ENCODE measurements at regions not wholly inside any gene's neighbourhood (a gene's known extent, or its start where the extent isn't known, plus 50 kb on each side); places are given as distances from the start of the nearest gene placed in this dataset.
"Not testable (repeated sequence)": the region's sequence is repeated elsewhere in the genome, so short reads cannot be mapped to it uniquely, and the experiment has no call there.

DNA sequence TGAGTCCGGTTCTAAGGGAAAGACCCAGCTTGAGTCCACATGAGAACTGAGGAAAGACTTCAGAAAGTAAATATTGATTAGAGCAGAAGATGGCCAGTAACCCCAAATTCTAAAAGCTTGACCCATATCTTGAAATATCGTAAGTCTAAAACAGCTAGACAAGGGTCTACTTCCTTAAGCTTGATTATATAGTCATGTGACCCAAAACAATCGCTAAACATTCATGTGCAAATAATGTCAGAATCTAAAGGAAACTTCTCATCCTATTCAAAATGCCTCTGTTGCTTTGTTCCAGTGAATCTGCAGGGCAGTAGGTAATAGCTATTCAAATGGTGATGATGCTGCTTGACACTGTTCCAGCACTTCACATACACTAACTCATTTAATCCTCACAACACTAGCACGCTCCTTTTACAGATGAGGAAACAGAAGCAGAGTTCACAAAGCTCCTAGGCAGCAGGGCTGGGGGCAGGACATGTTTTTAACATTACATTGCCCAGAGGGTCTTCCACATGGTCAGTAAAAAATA lies 52.6 kb downstream of the TCF20 start:
- DNase-seq (ENCODE audit: low read depth in 2 of 2) = no peak

DNA sequence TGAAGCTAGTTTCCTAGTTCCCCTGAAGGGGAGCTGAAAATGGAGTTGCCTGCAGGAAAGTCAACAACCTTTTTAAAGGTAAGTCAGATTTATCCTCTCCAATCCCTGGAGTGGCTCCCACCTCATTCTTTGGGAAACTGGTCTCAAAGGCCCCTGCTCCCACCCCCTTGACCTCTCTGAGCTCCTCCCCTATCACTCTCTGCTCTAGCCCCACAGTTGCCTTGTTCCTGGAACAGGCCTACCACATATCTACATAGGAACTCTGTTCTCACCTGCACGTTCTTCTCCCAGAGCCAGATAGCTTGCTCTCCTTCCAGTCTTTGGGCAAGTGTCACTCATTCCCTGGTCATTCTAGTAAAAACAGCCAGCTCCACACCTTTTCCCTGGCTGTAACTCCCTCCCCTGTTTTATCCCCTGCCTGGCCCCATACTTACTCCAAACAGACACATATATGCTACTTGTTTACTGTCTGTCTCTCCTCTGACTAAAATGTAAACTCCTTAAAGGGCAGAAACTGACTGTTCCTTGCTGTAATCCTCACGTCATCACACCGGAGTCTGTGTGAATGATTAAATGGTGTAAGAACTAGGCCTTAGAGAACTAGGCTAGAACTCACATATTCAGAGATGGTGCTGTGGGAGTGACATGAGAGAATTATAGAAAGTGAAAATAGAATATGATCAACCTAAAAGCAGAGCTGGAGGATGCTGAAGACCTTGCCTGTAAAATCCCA lies 53.3 kb downstream of the TCF20 start:
- no peak for DNase-seq (ENCODE audit: low read depth in 2 of 2)

DNA sequence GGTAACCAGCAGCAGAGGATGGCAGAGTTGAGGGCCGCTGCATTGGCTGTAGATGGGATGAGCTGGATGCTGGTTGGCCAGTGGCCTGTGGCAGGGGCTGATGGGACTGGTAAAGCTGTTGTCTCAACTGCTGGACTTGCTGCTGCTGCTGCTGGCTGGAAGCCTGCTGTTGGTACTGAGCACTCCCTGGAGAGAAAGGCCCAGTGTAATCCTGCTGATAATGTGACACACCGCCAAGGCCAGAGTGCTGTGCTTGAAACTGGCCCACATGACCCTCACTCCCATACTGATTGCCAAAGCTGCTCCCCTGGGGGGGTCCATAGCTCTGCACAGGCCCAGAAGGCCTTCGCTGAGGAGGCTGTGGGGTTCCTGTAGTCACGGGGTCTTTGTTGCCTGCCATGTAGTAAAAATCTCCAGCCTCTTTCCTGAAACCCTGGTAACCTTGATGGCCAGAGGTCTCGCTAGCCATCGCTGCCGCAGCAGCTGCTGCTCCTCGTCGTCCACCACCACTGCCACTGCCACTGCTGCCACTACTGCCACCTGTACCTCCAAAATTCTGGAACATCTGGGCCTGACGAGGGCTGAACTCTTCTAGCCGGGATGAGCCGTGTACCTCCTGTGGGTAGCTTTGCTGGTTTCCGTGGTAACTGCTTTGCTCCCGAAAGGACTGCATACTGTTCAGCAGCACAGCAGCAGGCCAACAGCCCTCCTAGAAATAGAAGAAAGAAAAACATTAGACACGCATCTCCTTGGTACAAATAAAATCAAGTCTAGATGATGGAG lies 55.6 kb downstream of the TCF20 start:
- no peak for DNase-seq (ENCODE audit: low read depth in 2 of 2)

DNA sequence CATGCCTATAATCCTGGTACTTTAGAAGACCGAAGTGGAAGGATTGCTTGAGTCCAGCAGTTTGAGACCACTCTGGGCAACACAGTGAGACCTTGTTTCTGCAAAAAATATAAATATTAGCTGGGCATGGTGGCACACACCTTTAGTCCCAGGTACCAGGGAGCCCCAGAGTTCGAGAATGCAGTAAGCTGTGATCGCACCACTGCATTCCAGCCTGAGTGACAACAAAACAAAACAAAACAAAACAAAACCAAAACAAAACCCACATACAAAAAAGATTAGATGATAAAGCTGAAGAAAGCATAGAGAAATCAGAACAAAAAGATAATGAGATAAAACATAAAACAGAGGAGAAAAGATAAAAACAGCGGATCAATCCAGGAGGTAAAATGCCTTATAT lies 62.1 kb downstream of the TCF20 start:
- no peak for DNase-seq (ENCODE audit: low read depth in 2 of 2)

DNA sequence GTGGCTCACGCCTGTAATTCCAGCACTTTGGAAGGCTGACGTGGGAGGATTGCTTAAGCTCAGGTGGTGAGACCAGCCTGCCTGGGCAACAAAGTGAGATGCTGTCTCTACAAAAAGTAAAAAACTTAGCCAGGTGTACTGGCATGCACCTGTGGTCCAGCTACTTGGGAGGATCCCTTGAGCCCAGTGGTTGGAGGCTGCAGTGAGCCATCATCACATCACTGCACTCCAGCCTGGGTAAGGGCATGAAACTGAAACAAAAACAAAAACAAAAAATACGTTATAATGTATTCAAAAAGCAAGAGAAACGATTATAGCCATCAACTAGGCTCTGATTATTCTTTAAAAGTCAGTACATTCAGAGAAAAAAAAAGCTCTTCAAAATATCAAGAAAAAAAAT lies 62.5 kb downstream of the TCF20 start:
- DNase-seq (ENCODE audit: low read depth in 2 of 2) = no peak

DNA sequence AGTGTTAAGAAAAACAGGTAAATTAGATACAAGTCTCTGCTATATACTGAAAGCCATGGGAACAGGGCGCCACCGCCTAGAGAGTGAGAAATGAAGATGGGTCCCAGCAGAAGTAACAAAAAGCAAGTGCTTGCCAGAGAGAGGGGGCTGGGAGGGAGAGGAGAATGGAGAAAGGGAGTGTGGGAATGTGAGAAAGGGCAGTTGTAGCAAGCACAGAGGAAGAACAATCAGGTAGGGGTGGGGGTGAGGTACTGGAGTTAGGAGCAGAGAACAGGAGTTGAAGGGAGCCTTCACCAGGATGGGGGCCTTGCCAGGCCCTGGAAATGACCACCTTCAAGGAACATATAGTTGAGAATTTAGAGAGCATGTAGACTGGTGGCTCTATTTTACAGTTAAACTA lies 66.8 kb downstream of the TCF20 start:
- no peak for DNase-seq (ENCODE audit: low read depth in 2 of 2)

DNA sequence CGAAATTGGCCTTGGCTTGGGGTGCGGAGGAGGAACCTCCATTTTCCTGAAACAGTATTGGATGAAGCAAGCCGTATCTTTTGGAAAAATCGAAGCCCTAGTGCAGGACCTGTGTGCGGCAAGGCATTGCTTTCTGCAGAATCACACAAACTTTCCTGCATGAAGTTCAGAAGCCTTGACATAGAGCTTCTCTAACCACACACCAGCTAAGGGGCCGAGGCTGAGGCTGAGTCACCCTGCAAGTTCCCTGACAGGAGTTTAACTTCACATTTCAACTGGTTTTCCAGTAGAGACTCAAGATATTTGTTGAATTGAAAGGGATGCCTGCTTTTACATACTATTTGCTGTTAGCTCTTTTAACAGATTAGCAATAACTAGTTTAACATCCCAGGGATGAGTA lies 67.8 kb downstream of the TCF20 start:
- DNase-seq (ENCODE audit: low read depth in 2 of 2) = peak; percentile 31 to 39

DNA sequence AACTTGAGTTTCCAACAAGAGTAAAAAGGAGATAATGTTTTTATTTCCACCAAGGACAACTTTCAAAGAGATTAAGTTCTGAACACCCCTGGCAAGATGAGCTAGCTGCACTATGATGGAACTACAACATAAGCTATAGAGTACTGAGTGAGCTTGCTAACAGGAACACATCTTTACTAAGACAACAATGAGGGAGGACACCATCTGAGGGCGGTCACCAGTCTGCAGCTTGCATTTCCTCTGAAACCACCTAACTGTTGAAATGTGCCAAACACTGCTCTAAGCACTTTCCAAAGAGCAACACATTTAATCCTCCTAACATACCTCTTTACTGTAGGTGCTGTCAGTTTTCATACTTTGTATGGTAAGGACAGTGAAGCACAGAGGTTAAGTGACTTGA lies 68.4 kb downstream of the TCF20 start:
- no peak for DNase-seq (ENCODE audit: low read depth in 2 of 2)

DNA sequence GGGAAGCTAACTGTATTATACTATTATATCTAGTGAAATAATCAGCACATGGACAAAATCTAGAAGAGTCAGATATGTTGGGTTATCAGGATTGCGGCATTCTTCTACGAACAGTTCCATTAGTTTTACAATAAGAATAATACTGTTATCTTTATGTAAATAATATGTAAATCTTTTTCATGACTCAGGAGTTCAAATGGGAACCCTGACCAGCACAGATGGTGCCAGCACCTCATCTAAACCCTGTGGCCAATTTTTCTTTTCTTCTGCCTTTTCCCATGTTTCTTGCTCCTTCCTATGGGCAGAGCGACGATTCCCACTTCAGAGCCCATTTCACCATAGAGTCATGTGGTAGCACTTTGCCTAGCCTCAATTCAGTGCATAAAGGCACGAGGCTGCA lies 68.4 kb upstream of the CYP2D6 start:
- no peak for DNase-seq (ENCODE audit: low read depth in 2 of 2)

DNA sequence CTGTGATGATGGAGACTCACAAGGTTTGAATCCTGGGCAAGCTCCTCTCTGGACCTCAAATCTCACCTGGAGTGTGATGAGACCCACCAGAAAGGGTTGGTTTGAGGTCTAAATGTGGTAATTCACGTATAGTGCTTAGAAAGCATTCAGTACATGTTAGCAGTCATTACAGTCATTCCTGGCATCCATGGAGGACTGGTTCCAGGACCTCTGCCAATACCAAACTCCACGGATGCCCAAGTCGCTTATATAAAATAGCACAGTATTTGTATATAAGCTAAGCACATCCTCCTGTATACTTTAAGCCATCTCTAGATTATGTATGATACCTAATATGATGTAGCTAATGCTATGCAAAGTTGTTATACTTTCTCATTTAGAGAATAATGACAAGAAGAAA lies 67.6 kb upstream of the CYP2D6 start:
- no peak for DNase-seq (ENCODE audit: low read depth in 2 of 2)

DNA sequence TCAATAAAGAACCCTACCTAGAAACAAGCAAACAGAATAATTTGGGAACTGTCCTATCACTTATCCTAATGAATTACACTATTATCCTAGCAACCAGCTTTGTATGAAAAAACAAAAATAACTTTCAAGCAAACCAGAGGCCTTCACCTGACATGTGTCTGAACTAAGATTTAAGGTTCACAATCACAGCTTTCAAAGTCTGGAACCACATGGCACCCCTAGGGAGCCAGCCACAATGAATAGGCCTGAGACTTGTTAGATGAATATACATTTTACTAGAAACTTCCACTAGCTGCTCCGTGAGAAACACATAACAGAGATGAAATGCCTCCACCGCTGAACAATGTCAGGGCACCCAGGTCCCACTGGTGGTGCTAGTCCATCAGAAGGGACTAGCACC lies 65.8 kb upstream of the CYP2D6 start:
- DNase-seq (ENCODE audit: low read depth in 2 of 2) = no peak

DNA sequence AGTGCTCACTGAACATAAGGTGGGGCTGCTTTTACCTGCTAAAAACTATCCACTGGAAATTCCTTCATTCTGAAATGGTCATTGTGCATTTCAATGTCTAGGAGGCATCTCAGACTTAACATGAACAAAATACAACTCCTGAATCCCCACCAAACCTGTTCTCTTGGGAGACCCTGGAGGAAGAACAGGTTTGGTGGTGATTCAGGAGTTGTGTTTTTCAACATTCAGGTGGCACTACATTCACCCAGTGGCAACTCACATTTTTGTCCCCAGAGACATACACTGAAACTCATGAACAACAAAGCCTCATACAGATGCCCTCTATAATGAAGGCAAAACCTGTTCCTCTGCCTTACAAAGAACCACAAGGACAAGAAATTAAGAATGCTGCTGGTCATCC lies 64.3 kb upstream of the CYP2D6 start:
- DNase-seq (ENCODE audit: low read depth in 2 of 2) = no peak

DNA sequence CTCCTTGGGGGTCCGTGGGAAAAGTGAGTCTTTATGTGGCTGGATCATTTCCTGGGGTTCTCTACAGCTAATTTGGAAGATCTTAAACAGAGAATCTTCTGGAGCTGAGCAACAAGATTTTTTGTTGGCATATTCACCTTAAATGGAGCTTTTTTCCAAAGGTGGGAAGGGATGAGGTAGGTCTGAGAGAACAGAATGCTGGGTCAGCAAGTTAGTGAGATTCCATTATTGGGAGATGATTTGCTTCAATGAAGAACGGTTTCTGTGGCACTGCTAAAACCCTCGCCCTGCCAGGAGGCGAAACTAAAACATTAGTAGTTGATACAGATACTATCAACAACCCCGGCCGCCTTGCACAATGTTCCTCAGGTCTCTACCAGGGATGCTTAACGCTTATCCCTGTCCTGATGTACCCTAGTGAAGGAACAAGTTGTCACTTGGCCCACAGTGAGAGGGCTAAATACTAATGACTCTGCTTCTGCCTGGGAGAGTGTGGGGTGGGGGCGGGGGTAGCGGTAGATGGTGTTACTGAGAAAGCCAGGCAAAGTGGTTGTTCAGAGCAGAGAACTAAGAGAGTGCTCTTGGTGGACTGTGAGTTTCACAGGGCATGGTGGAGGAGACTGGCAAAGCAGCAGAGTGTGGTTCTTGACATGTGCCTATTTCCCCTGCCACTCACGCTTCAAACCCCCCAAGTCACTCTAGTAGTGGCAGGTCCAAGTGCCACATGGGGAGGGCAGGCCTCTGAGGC lies 63.7 kb upstream of the CYP2D6 start:
- DNase-seq (ENCODE audit: low read depth in 2 of 2) = no peak

DNA sequence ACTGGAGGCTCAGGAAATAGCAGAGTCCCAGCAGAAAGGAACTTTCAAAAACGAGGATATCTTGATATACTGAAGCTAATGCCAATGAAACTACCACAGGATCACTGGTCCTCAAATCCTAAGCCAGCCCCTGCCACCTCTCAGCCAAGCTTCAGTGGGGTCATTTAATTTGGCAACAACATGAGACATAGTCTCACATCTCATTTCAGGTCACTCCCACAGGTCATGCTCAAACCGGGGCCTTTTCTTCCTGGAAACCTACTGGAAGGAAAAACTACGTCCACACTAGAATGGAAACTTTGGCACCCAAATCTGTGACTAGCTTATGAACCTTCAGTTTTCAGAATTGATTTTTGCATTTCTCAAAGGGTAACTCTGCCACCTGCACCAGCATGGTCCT lies 61.9 kb upstream of the CYP2D6 start:
- no peak for DNase-seq (ENCODE audit: low read depth in 2 of 2)

DNA sequence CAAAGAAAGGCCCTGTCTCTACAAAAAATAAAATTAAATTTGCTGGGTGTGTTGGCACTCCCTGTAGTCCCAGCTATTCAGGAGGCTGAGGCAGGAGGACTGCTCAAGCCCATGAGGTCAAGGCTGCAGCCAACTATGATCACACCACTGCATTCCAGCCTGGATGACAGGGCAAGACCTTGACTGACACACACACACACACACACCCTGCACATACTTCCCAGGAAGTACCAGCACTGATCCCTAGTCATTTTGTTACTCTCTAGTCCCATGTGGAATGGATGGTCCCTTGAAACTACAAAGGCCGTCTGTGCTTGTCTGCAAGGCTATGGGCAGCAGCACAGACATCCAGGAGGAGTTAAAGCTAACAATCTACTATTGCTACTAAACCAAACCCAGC lies 59.7 kb upstream of the CYP2D6 start:
- DNase-seq (ENCODE audit: low read depth in 2 of 2) = no peak

DNA sequence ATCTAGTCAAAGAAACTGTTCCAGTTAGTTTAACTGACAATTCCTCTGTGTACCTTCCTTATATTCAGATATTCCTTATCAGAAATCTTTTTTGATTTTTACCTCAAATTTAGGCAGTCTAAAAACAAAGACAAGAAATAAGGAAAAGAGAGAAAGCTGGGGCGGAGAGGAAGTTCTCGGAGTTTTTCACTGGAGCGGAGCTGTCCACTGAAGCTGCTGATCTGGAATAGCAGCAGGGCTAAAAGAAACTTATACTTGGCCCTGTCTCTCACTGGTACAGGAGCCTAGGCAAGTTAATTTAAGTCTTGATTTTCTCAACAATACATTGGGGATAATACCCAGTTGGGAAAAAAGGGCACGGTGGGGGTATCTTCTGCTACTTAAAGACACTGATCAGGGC lies 59.2 kb upstream of the CYP2D6 start:
- DNase-seq (ENCODE audit: low read depth in 2 of 2) = no peak

DNA sequence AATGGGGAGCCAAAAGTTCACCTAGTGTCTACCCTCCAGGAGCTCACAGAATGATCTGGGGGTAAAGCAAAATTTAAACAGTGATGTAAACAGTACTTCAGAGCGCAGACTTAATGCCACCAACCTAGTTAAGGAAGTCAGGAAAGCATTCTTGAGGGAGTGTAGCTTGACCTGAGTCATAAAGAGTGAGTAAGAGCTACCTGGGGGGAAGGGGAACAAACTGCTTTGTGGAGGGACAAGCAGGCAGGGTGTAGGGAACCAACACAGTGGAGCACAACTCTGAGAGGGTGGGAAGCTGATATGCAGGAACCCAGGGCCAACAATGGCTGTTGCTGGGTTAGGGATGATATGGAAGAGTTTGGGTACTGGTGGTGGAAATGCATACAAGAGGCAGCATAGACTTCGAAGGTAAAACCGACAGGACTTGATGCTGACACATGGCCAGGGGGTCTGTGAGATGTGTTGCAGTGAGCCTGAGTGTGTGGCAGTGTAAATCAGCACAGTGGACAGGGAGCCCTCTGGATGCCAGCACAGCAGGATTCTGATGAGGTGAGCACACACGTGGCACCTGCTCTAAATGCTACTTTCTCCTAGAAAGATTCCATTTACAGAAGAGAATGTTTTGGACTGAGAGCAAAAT lies 58.3 kb upstream of the CYP2D6 start:
- DNase-seq (ENCODE audit: low read depth in 2 of 2) = no peak

DNA sequence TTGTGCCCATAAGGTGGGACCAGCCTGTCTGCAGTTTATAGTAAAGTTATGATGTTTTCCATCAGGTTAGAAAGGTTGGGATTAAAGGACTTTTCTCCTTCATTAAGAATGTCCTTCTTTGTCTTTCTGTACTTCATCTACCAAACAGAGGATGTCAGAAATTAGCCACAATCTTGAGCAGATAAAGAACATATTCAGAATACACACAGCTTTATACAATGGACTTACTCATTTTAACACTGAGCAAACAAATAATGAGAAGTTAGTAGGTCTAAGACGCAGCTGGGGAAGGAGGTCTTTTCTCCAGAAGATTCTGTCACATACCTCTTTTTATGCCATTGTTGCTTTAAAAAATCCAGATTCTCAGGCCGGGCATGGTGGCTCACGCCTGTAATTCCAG lies 57.0 kb upstream of the CYP2D6 start:
- no peak for DNase-seq (ENCODE audit: low read depth in 2 of 2)

DNA sequence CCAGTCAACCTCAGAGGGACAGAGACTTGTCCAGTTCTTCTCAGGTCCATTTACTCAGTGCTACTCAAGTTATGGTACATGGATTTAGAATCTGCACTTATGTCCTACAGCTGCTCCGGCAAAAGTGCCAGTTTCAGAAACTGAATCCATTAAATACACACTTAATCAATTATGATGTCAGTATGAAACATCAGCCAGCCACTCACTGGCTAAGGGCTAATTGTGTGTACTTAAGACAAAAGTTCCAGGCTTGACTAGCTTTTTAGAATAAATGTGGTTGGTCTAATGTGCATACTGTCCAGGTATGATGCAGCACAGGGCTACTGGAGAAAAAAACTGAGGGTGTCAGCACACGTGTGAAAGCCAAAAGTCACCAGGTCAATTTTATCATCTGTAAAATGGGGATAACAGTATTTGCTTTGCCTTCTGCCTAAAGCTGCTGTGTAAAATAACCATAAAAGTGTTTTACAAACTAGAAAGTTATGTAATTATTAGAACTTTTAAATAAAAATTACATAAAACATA lies 55.4 kb upstream of the CYP2D6 start:
- no peak for DNase-seq (ENCODE audit: low read depth in 2 of 2)

DNA sequence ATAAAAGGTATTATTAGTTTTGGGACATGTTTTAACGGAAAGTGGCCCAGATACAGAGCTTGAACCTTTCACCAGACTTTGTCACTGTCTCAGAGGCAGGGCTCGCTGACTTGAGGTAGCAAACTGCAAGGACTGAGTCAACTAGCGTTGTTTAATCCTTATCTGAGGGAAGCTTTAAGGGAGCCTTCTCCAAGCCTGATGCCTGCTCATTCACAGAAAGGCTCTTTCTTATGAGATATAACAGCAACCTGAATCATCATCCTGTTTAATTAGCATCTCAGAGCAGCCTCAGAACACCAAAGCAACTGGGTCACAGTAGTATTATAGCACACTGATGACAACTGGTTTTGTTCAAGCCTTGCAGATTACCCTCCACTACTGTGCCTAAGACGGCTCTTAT lies 54.2 kb upstream of the CYP2D6 start:
- no peak for DNase-seq (ENCODE audit: low read depth in 2 of 2)

DNA sequence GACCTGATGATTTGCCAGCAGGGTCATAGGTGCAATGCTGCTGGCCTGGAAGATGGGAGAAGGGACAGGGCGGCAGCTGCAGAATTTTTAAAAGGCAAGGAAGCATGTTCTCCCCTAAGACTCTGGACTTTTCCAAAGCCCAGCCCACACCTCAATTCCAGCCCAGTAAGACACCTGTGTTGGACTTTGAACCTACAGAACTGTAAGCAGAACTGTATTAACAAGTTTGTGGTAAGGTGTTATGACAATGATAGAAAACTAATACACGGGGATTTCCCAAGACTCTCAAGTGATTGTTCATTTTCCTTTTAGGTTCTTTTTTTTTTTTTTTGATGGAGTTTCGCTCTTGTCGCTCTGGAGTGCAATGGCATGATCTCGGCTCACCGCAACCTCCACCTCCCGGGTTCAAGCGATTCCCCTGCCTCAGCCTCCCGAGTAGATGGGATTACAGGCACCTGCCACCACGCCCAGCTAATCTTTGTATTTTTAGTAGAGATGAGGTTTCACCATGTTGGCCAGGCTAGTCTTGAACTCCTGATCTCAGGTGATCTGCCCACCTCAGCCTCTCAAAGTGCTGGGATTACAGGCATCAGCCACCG lies 53.0 kb upstream of the CYP2D6 start:
- not testable (repeated sequence) for DNase-seq (ENCODE audit: low read depth in 2 of 2)

Data from stimulated activated CD8-positive, alpha-beta memory T cell treated with anti-CD3 and anti-CD28 coated beads, Interleukin-2, amount 100 ng/mL, for 48 hours (primary cell).